K562 (cell line): ENCODE measurements at regions not wholly inside any gene's neighbourhood (a gene's known extent, or its start where the extent isn't known, plus 50 kb on each side); places are given as distances from the start of the nearest gene placed in this dataset.

ENCODE experiments used
- ATF3 ChIP-seq, 2 experiments: fragments of 450-650 bp in 1 of 2; sonication (generic) in 1 of 2; formaldehyde crosslinking in 1 of 2; IDR thresholded peaks in 1 of 2; conservative IDR thresholded peaks in 1 of 2; 2 replicates each; pipeline versions ENCODE4 v1.6.1 to v1.8.1; 2016 to 2023; ENCODE audit warnings: mild to moderate bottlenecking in 2 of 2, moderate library complexity in 2 of 2, inconsistent platforms in 1 of 2, missing genetic modification reagents in 1 of 2
- COPS2 ChIP-seq: fragments of 450-650 bp; conservative IDR thresholded peaks from 2 replicates; pipeline ENCODE4 v1.6.1; 2016; ENCODE audit warnings: mild to moderate bottlenecking, moderate library complexity
- HDAC2 ChIP-seq: fragments of 450-650 bp; IDR thresholded peaks from 2 replicates; pipeline ENCODE4 v1.6.1; 2016; ENCODE audit warnings: mild to moderate bottlenecking
- ILF3 ChIP-seq: fragments of 450-650 bp; IDR thresholded peaks from 2 replicates; pipeline ENCODE4 v1.6.1; 2018; ENCODE audit warnings: antibody characterized with exemption, mild to moderate bottlenecking, moderate library complexity, borderline replicate concordance
- KAT8 ChIP-seq: fragments of 450-650 bp; IDR thresholded peaks from 2 replicates; pipeline ENCODE4 v1.6.1; 2016; ENCODE audit warnings: low read depth, mild to moderate bottlenecking
- LEF1 ChIP-seq: fragments of 450-650 bp; IDR thresholded peaks from 2 replicates; pipeline ENCODE4 v1.6.1; 2016; ENCODE audit warnings: mild to moderate bottlenecking
- NFYB ChIP-seq: IDR thresholded peaks from 2 replicates; pipeline ENCODE4 v1.6.1; 2011; ENCODE audit warnings: mild to moderate bottlenecking, moderate library complexity; ENCODE audit not compliant: insufficient read length; ENCODE audit errors: extremely low read depth
- PRDM10 ChIP-seq: fragments of 450-650 bp; IDR thresholded peaks from 2 replicates; pipeline ENCODE4 v1.6.1; 2018; ENCODE audit not compliant: partially characterized antibody
- PTBP1 ChIP-seq: fragments of 200-400 bp; formaldehyde crosslinking; IDR thresholded peaks from 2 replicates; pipeline ENCODE4 v1.6.1; 2017; ENCODE audit warnings: low read depth, low read length
- RNF219 ChIP-seq: fragments of 250-450 bp; sonication (Bioruptor Pico); IDR thresholded peaks from 2 replicates; pipeline ENCODE4 v1.5.0; 2022; ENCODE audit warnings: mild to moderate bottlenecking
- RUNX1 ChIP-seq: sonication (generic); IDR thresholded peaks from 2 replicates; pipeline ENCODE4 v1.6.1; 2016; ENCODE audit warnings: antibody characterized with exemption, low read depth
- SRSF1 ChIP-seq: fragments of 200-400 bp; formaldehyde crosslinking; IDR thresholded peaks from 2 replicates; pipeline ENCODE4 v1.6.1; 2017; ENCODE audit warnings: mild to moderate bottlenecking, low read depth, low read length, moderate library complexity
- TEAD4 ChIP-seq, 2 experiments: sonication (generic) in 1 of 2; formaldehyde crosslinking in 1 of 2; IDR thresholded peaks; 2 replicates each; pipeline versions ENCODE4 v1.6.1 to v1.8.0; 2012 to 2022; ENCODE audit warnings: borderline replicate concordance in 1 of 2, inconsistent platforms in 1 of 2, low read length in 1 of 2, mild to moderate bottlenecking in 1 of 2, missing genetic modification reagents in 1 of 2
- TFE3 ChIP-seq: fragments of 450-650 bp; formaldehyde crosslinking; IDR thresholded peaks from 2 replicates; pipeline ENCODE4 v1.4.0; 2020; ENCODE audit warnings: mild to moderate bottlenecking, mixed read lengths
- ZNF217 ChIP-seq: sonication (generic); formaldehyde crosslinking; IDR thresholded peaks from 2 replicates; pipeline ENCODE4 v1.8.0; 2022; ENCODE audit warnings: mild to moderate bottlenecking, missing genetic modification reagents
- ZNF23 ChIP-seq: fragments of 250-450 bp; sonication (Bioruptor Pico); IDR thresholded peaks from 2 replicates; pipeline ENCODE4 v1.4.0; 2020; ENCODE audit warnings: mild to moderate bottlenecking
- ZNF639 ChIP-seq, 2 experiments: fragments of 200-800 bp in 1 of 2; sonication (Bioruptor generic) in 1 of 2; sonication (generic) in 1 of 2; formaldehyde crosslinking in 1 of 2; IDR thresholded peaks in 1 of 2; conservative IDR thresholded peaks in 1 of 2; 2 replicates each; pipeline versions ENCODE4 v1.5.0 to v1.6.1; 2016 to 2020; ENCODE audit warnings: missing compliant biosample characterization in 1 of 2, missing genetic modification characterization in 1 of 2, missing genetic modification reagents in 1 of 2
- ZNF778 ChIP-seq: fragments of 450-650 bp; formaldehyde crosslinking; IDR thresholded peaks from 2 replicates; pipeline ENCODE4 v1.4.0; 2020; ENCODE audit warnings: mild to moderate bottlenecking, moderate library complexity

GRCh38 chr20:41669708-41670263 is 51.6 kb upstream of the CHD6 start (continued):
- TF ChIP-seq SRSF1 (no peak), ZNF23 (CRISPR knock-in tag) (no peak), TEAD4 (IDR thresholded peaks at IDR 0.05; ENCODE audit: low read length) (no peak), TEAD4 (CRISPR knock-in tag; IDR thresholded peaks at IDR 0.05; ENCODE audit: borderline replicate concordance) (no peak), PRDM10 (peak; percentile 51), ZNF778 (CRISPR knock-in tag) (no peak), ATF3 (IDR thresholded peaks at IDR 0.05) (peak; percentile 75), ATF3 (CRISPR knock-in tag; conservative IDR thresholded peaks at IDR 0.05) (no peak), ILF3 (no peak), RNF219 (CRISPR knock-in tag) (no peak), TFE3 (no peak), ZNF217 (no peak), PTBP1 (no peak), KAT8 (no peak), RUNX1 (no peak), NFYB (no peak), COPS2 (no peak), HDAC2 (peak; percentile 71; the same call in 1 of the 2 replicates), ZNF639 (CRISPR knock-in tag; conservative IDR thresholded peaks at IDR 0.05 in 1 of 2, IDR thresholded peaks at IDR 0.05 in 1 of 2) (no peak), LEF1 (no peak)
